ENCODE measurements at regions not wholly inside any gene's neighbourhood (a gene's known extent, or its start where the extent isn't known, plus 50 kb on each side); places are given as distances from the start of the nearest gene placed in this dataset.
"Not testable (repeated sequence)": the region's sequence is repeated elsewhere in the genome, so short reads cannot be mapped to it uniquely, and the experiment has no call there.

DNA sequence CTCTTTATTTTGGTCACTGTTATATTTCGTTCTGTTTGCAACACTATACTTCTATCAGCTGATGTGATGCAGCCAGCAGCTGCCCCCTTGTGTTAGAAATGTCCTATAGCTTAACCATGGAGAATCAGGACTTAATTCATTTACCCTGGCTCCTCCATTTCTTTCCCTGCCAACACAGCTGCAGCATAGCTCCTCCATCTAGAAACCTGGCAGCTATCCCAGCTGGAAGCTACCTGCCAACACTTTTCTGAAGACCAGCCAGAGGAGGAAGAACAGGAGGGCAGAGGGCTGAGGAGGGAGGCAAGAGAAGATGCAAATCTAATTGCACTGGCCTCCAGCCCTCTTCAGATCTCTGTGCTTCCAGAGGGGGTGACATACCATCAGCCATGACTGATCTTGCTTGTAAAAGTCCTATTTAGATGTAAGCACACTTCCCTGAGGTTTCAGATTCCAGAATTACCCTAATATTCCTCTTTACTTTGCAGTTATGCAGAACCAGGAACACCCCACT lies 156.8 kb upstream of the TMEM260 start:
- DNase-seq = no peak

DNA sequence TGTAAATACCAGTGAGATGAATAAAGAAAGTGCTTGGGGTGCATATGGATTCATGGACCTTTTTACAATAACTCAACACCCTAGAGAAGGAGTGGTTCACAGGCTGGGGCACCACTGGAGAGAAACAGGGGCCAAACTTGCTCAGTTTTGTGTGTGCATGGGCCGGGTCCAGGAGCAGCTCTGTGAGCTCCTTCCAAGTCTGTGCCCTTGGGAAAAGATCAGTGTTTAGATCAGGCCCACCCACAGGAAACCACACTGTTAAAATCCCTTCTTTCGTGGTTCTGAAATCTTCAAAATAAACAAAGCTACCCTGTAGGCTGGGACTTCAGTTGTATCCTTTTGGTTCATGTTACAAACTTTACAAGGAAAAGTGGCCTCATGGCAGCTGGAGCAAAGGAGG lies 156.1 kb upstream of the TMEM260 start:
- DNase-seq = no peak

DNA sequence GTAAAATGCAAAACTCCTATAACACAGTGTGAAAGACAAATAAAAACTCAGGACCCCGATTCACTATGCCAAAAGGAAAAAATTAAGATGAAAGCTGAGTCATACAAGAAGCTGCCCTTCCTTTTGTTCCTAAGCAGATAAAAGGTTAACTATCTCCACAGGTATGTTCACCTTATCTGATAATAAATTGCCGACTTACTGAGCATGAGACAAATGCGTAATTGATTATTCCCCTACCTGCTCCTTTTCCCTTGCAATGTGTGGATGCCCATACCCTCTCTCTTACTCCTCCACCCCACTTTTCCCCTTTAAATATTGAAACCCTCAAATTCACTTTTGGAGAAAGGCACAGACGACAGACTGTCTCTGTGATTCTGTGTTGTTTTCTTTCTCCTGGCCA lies 148.6 kb upstream of the TMEM260 start:
- DNase-seq = no peak

DNA sequence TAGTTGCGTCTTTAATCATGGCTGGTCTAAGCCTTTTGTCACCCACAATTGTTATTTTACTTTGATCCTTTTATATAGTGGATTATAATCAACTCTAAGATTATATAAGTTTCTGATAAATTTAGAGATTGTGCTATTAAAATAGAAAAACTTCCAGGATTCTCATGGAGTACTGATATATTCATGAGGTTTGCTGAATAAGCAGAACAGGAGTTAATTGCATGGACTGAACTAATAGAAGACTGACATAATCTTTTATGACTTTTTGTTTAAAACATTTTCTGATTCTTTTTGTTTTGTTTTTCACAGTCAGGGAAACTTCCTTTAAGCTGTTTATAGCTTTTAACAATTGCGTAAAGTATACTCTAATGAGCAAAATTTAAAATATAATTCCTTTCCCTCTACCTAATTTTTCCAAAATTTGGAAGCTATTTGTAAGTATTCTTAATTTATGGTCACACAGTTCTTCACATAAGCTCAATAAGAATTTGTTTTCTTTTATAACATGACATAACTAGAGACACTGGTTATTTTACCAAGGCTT lies 129.9 kb upstream of the TMEM260 start:
- DNase-seq = no peak

DNA sequence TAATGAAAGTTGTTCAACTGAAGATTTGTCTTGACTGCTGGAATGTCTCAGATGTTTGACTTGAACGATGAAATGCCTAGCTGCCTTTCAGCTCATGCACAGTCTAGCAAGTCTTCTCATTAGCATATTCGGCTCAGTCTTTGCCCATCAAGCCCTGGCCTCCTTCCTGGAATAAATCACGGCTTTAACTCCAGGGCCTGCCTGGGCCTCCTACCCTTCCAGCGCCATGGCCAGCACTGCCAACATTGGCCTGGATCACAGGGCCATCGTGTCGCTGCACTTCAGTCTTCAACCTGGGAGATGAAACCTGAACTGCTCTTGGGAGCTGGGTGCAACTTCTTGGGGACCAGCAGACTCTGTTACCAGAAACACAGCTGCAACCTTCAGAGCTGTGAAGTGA lies 126.7 kb upstream of the TMEM260 start:
- DNase-seq = no peak

DNA sequence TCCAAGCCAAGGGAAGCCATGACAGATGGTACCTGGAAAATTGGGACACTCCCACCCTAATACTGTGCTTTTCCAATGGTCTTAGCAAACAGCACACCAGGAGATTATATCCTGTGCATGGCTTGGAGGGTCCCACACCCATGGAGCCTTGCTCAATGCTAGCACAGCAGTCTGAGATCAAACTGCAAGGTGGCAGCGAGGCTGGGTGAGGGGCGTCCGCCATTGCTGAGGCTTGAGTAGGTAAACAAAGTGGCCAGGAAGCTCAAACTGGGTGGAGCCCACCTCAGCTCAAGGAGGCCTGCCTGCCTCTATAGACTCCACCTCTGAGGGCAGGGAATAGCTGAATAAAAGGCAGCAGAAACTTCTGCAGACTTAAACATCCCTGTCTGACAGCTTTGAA lies 124.9 kb upstream of the TMEM260 start:
- not testable (repeated sequence) for DNase-seq

DNA sequence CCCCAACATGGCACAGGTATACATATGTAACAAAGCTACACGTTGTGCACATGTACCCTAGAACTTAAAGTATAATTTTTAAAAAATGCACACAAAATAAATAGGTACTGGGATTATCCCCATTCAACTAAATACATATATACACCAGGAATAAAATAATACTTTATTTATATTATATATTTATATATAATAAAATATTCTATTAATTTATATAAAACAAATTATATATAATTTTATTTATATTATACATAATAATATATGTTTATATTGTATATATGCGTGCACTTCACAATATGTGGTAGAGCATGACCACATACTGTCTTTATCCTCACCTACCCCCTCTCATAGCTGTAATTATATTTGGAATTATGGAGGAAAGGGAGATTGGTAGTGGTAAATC lies 119.1 kb upstream of the TMEM260 start:
- DNase-seq = no peak

DNA sequence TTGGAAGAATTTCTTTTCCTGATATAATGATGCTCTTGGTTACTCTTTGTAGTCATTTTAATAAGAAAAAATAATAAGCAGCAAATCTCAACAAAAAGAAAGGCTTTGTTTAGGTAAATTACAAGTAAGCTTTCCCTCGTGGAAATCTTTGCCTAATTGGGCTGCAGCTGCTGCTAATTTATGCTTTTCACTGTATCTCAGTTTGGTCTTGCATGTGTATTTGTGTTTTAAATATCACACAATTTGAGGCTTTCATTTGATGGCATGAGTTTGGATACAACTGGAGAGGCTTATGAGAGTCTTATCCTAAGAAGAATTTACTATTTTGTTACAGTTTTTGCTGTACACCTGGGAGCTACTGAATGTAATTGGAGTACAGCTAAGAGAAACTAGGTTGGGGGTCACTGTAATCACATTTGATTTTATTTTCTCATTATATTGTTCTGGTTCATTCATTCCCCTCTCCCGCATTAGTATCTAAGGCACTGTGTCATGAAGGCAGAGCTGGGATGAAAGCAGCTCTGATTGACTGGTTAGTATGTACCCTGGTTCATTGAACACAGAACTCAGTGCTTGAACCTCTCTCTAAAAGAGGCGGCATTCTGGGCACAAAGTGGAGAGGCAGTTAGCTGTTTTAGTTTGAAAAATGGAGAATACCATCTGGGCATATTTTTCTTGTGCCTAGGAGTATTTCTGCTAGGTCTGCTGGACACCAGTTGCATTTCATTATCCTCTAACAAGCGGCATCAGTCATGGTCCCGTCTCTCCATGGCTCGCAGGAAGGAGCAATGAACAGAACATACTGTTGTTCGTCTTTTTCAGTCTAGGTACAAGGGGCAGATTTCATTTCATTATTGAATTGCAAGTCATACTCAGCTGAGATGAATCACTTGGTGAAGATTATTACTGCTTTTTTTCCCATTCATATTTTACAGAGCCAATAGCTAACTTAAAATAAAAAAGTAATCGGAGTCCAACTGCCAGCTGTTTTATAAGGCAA lies 118.0 kb upstream of the TMEM260 start:
- DNase-seq = no peak

DNA sequence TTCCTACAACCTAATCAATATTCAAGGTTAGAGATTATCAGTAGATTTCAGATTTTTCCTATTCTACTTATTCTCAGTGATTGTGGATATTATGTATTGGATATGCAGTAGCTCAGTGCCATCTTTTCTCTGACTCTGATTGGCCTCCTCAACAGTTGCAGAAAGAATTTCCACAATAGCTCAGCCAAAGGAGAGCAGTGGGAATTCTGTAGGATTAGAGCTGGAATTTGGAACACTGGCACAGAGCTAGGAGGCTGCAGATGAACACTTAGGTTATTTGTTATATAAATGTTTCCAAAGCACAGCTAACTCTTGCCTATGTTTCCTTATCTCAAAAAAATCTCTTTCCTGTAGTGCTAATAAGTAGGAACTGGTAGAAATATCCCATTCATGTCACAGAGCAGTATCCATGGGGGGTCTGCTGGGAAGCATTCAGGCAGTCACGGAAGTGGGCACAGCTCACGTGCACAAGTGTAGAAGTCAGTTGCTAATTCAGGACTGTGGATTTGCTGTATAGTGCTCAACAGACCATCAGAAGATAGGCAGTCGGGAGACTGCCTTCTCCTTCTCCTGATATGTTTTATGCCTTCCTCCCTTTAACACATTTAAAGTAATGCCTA lies 116.2 kb upstream of the TMEM260 start:
- DNase-seq = no peak

DNA sequence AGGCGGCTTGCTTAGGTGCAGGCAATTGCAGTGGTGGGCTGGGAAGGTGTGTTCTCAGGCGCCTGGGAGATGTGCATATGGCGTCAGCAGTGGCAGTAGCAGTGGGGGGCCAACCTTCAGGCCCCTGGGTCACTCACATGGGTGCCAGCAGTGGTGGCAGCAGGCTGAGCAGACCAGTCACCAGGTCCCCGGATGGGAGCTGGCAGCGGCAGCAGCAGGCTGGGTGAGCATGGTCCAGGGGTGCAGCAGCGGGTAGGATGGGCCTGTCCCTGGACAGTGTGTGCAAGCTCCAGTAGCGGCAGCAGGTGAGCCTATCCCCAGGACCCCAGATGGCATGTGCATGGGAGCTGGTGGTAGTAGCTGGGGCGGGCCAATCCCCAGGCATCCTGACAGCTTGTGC lies 108.5 kb upstream of the TMEM260 start:
- DNase-seq = no peak

DNA sequence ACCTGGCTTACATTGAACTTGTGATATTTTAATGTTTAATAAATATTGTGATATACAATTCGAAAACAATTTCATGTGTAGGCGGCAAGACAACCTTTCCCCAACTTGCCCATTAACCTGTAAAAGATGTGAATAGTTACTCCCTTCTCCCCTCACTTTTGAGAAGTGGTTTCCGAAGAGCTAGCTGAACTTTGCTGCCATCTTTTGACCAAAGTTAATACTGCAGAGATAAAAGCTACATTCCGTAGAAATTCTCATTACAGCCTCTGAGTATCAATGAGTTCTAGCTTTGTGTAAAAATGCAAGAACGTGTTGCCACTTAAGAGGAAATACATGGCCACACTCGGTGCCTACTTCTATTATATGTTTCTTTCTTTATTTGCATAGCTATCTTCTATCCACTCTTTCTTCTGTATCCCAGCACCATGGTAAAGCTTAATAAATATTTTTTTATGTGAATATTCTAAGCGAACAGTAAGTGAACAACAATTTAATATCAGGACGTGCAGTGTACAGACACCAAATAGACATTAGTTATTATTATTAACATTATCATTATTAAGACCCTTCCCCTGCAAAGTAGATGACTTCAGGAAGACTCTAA lies 105.1 kb upstream of the TMEM260 start:
- DNase-seq = no peak

DNA sequence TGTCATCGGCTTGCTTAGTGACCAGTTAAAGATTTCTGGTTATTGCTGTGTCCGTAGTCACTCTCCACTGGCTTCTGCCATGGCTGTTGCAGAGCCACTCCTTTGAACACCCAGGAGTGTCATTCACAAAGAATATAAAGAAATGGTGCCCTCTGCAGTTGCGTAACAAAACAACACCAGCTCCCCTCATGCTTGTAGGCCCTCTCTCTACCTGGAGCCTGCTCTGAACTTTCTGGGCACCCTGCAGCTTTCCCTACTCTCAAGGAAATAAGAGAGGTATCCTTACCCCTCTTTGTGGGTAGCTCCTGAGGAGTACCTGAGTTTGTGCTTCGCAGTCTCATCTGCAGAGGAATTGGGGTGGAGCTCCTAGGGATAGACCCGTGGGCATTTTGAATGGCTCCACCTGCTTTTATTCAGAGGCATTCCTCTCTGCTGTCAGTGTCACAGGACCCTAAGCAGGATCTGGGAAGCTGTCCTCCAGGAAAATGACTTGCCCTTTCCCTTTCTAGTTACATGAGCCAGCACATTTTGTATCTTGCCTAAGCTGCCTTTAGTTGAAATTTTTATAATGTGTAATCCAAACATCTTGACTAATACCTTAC lies 97.2 kb upstream of the TMEM260 start:
- DNase-seq = no peak

DNA sequence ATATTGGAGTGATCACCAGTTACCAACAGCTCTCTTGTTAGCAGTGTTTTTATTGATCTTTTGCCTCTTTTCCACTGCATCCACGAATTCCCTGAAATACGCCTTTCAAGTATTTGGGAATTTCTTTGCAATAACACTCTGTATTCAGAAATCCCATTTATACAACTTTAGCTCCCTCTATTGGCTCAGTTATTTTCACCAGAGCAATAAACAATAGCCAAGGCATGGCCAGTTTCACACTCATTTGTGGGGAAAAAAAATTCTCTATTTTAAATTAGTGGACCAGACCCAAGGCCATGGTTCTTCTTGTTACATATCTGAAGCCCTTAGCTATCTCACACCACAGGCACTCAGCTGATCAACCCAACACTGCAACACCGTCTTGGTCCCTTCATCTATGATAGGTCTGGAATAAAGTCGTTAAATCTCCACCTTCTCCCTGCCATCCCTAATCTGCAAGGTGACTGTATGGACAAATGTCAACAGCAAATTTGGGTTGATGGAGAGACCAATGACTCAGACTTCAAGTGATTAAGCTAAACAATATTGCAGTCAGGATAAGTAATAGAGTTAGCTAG lies 92.4 kb upstream of the TMEM260 start:
- no peak for DNase-seq

DNA sequence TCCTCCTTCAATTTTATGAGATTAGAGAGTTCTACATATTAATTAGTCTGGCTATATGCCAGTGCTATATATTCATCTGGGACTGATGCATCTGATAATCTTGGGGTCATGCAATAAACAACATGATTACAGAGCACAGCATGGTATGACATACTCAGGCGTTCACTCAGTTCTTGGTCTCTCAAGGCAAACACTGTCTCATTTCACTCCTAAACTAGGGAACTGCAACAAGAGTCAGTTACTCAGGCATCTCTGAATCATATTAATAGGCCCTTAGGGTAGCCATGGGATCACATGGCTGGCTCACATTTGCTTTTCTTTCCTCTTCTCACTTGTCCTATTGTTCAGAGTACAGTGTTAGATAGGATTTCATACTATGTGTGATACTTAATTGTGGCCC lies 91.8 kb upstream of the TMEM260 start:
- no peak for DNase-seq

DNA sequence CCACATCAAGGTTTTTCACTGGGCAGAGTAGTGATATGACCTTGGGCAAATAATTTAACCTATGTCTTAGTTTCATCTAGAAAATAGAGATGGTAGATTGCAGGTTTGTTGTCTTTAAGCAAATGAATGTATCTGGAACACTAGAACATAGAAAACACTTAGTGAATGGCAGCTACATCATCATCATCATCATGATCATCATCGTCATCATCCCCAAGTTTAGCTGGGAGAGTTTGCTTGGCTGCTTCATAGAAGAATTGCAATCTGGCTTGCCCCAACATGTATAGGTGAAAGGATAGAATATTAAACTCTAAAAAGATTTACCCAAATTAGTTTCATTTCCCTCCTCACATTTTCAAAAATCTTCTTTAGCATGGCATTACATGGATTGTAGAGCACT lies 91.3 kb upstream of the TMEM260 start:
- DNase-seq = no peak

DNA sequence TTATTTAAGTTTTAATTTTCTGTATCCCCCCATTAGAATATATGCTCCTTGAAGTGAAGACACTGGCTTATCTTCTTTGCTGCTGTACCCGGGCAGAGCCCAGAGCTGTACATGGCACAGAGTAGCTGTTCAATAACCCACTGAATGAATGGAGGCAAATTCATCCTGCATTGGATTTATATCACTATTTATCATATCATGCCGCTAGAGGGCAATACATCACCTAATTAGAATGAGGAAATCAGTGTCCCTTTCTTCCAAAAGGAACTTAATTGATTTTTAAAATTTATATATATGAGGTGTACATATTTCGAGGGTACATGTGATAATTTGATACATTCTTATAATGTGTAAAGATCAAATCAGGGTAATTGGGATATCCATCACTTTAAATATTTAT lies 89.2 kb upstream of the TMEM260 start:
- DNase-seq = no peak

DNA sequence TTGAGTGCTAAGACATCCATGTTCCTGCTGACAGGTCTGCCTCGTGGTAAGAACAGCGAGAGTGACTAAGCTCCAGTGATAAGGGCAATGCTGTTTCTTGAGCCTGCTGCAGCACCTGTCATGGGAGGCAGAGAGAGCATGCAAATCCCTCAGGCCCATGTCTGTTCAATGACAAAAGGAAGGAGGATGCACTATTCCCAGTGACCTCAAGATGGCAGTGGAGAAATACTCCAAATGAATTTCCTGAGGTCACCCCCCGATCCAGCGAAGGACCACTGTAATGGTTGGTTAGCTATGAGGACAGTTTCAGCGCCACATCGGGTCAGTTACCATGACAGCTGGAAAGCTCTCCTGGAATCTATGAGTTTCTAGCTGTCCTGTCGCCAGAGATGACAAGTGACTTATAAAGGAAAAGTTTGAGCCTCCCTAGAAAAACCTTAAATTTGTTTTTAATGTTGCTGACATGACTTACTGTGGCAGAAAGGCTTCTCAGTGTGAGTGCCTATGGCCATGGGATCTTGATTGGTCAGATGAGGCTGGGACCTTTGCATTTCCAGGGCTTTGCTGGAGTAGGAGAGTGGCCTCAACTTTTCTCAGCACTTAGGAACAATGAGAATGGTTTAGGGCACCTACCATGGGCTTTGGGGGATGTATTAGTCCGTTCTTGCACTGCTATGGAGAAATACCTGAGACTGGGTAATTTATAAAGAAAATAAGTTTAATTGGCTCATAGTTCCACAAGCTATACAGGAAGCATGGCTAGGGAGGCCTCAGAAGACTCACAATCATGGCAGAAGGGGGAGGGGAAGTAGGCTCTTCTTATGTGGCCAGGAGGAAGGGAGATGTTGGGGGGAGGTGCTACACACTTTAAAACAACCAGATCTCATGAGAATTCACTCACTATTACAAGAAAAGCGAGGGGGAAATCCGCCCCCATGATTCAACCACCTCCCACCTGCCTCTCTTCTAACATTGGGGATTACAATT lies 88.0 kb upstream of the TMEM260 start:
- DNase-seq = peak; percentile 1 to 4

DNA sequence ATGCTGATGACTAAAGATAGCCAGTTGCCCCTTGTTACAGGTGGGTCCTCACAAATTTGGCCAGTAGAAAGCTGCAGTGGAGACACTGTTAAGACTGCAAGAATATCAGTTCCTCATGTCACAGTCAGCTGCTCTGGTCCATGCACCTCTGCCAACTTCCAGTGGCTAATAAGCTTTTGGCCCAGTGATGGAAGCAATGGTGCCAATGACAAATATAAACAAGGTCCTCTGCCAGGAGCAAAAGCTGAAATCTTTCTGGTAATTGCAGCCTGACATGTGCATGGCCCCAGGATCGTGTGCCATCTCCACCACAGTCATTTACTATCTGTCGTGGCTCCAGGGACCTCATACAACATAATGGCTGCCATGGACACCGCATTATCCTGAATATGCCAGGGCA lies 85.4 kb upstream of the TMEM260 start:
- no peak for DNase-seq

DNA sequence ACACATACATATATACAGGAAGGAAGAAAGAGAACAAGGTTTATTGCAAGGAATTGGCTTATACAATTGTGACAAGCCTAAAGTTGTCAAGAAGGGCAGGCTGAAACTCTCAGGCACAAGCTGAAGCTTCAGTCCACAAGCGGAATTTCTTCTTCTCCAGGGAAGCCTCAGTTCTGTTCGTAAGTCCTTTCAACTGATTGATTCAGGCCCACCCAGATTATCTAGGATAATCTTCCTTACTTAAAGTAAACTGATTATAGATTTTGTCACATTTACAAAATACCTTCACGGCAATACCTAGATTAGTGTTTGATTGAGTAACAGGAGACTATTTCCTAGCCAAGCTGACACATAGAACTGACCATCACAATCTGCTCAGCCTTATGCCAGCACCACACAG lies 81.5 kb upstream of the TMEM260 start:
- DNase-seq = no peak

DNA sequence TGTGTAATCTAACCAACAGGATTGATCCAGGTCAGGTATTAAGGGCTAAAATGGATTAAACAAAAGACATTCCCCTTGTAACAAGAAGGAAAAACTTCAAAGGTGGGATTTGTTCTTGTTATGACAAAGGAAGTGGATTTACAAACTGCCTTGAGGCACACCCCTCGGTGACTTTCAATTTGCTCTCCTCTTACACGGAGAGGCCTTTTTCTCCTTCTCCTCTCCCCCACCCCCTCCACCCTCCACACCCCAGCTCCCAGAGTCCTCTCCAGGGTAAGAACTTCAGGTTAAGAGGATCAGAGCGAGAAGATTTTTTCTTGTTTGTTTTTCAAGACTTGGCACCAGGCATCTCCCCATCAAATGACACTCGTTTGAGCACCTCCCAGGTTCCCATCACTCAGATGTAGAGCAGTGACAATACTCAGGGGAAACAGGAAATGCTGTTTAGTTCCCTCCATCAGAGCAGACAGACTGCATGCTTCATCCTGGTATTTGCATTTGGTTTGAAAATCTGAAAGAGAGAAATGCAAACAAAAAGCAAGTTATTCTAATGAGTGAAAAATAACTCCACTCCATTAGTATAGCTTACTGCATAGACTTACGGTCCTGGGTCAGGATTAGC lies 77.6 kb upstream of the TMEM260 start:
- no peak for DNase-seq

DNA sequence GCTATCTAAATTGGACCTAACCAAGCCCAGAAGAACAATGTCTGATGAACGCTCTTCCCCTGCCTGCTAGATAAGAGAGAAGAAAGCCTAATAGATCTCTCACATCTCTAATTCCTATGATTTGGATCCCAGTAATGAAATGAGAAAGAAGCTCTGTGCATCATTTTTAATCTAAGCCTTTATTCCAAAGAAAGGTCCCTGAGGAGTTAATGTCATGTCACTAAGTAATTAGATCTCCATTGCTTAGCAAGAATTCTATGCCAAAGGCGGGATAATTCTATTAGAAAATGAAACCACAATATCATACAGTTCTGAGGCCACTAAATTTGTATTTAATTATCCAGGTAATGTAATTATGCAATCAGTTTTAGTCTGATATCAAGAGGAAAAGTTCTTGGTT lies 74.2 kb upstream of the TMEM260 start:
- no peak for DNase-seq

All from activated CD4-positive, alpha-beta T cell treated with anti-CD3 and anti-CD28 coated beads, Interleukin-2, amount 50 U/mL, for 4 hours (primary cell).